T-helper 9 cell (primary cell): ENCODE measurements at regions not wholly inside any gene's neighbourhood (a gene's known extent, or its start where the extent isn't known, plus 50 kb on each side); places are given as distances from the start of the nearest gene placed in this dataset.

ENCODE experiments used
- DNase-seq: peaks from one replicate; pipeline ENCODE4 v3.0.0-alpha.2; 2020

- DNase-seq: no peak
These were observed 450.0 kb upstream of the RASGEF1B start for GRCh38 chr4:81921751-81922159.

GRCh38 chr4:81919810-81920209 is 448.1 kb upstream of the RASGEF1B start:
- no peak for DNase-seq

GRCh38 chr4:81919223-81919622 is 447.5 kb upstream of the RASGEF1B start:
- DNase-seq: no peak

- DNase-seq: no peak
These were observed 443.7 kb upstream of the RASGEF1B start for GRCh38 chr4:81915430-81915829.

- no peak for DNase-seq
These were observed 442.9 kb upstream of the RASGEF1B start for GRCh38 chr4:81914623-81915022.

- DNase-seq: peak; percentile 32
These were observed 441.7 kb upstream of the RASGEF1B start for GRCh38 chr4:81913427-81913879.

GRCh38 chr4:81912376-81913030 is 440.8 kb upstream of the RASGEF1B start:
- DNase-seq: no peak

- DNase-seq: no peak
These were observed 435.2 kb upstream of the RASGEF1B start for GRCh38 chr4:81906905-81907304.

GRCh38 chr4:81905971-81906370 is 434.3 kb upstream of the RASGEF1B start:
- no peak for DNase-seq

GRCh38 chr4:81904121-81904520 is 432.4 kb upstream of the RASGEF1B start:
- DNase-seq: no peak

- DNase-seq: no peak
These were observed 431.5 kb upstream of the RASGEF1B start for GRCh38 chr4:81903212-81903611.

- DNase-seq: no peak
These were observed 427.3 kb upstream of the RASGEF1B start for GRCh38 chr4:81898862-81899504.

GRCh38 chr4:81896936-81897335 is 425.2 kb upstream of the RASGEF1B start:
- no peak for DNase-seq

GRCh38 chr4:81891005-81891996 is 419.6 kb upstream of the RASGEF1B start:
- DNase-seq: no peak

- DNase-seq: no peak
These were observed 413.3 kb upstream of the RASGEF1B start for GRCh38 chr4:81884986-81885385.

- DNase-seq: no peak
These were observed 412.1 kb upstream of the RASGEF1B start for GRCh38 chr4:81883530-81884450.

GRCh38 chr4:81883004-81883403 is 411.3 kb upstream of the RASGEF1B start:
- DNase-seq: no peak

GRCh38 chr4:81881855-81882621 is 410.3 kb upstream of the RASGEF1B start:
- no peak for DNase-seq

- no peak for DNase-seq
These were observed 404.4 kb upstream of the RASGEF1B start for GRCh38 chr4:81876106-81876505.

GRCh38 chr4:81874661-81875515 is 403.2 kb upstream of the RASGEF1B start:
- no peak for DNase-seq
